IMR-90 (cell line): ENCODE measurements at regions not wholly inside any gene's neighbourhood (a gene's known extent, or its start where the extent isn't known, plus 50 kb on each side); places are given as distances from the start of the nearest gene placed in this dataset.
A peak's percentile ranks its signal among the peaks of the same experiment; 100 is the strongest.

Source experiments
- ATAC-seq: fragments of 200-7000 bp; cut with Tn5 transposase; 2 replicates; pipeline ENCODE4 v1.9.1; 2020; ENCODE audit warnings: low read depth, mild to moderate bottlenecking, moderate library complexity
- BruUV-seq: library from RNA; stranded (reverse); fragments of 400-500 nt; replicated peaks from 2 replicates; lab custom pipeline; 2021; lab: Mats Ljungman, UMichigan
- CTCF ChIA-PET: fragments of 300-600 bp; formaldehyde crosslinking; extraction: SDS; loops from one replicate; lab custom pipeline; 2021; ENCODE audit warnings: antibody characterized with exemption; lab: Yijun Ruan, JAX
- POLR2A ChIA-PET: fragments of 300-600 bp; sonication (Branson Sonifier 250); formaldehyde crosslinking; loops from one replicate; lab custom pipeline; 2022; ENCODE audit warnings: antibody characterized with exemption; ENCODE audit not compliant: unreplicated experiment; lab: Charles Lee
- DNase-seq: peaks from one replicate; pipeline ENCODE4 v3.0.0; 2013
- H2AFZ ChIP-seq: replicated peaks from 2 replicates; pipeline ENCODE3; 2013; ENCODE audit warnings: low read length, mild to moderate bottlenecking; ENCODE audit not compliant: poor library complexity
- H2AK5ac ChIP-seq: 2 replicates; pipeline ENCODE4 v1.6.1; 2013; ENCODE audit warnings: low read depth, low read length, inconsistent platforms
- H2AK9ac ChIP-seq: replicated peaks from 2 replicates; pipeline ENCODE3; 2013; ENCODE audit warnings: mild to moderate bottlenecking, low read depth, low read length, moderate library complexity; ENCODE audit not compliant: poor library complexity
- H2BK120ac ChIP-seq: 2 replicates; pipeline ENCODE4 v1.6.1; 2013; ENCODE audit warnings: low read depth, low read length, inconsistent platforms
- H2BK15ac ChIP-seq: 3 replicates; pipeline ENCODE4 v1.6.1; 2013; ENCODE audit warnings: low read depth, low read length, inconsistent platforms
- H2BK20ac ChIP-seq: 2 replicates; pipeline ENCODE4 v1.6.1; 2013; ENCODE audit warnings: low read depth, mild to moderate bottlenecking, inconsistent platforms, low read length, moderate library complexity
- H2BK5ac ChIP-seq: 2 replicates; pipeline ENCODE4 v1.6.1; 2013; ENCODE audit warnings: mild to moderate bottlenecking, low read depth, low read length, inconsistent platforms; ENCODE audit not compliant: poor library complexity, severe bottlenecking
- H3K14ac ChIP-seq: replicated peaks from 2 replicates; pipeline ENCODE4 v1.6.1; 2013; ENCODE audit warnings: low read depth, low read length, inconsistent platforms
- H3K18ac ChIP-seq: 2 replicates; pipeline ENCODE4 v1.6.1; 2013; ENCODE audit warnings: low read depth, low read length, control low read depth
- H3K23ac ChIP-seq: 2 replicates; pipeline ENCODE4 v1.6.1; 2013; ENCODE audit warnings: low read depth, low read length, inconsistent platforms
- H3K27ac ChIP-seq: 2 replicates; pipeline ENCODE4 v1.5.1; 2013; ENCODE audit warnings: mild to moderate bottlenecking, control low read depth, low read length; ENCODE audit not compliant: insufficient read depth
- H3K27me3 ChIP-seq: 2 replicates; pipeline ENCODE4 v1.6.1; 2013; ENCODE audit warnings: low read length; ENCODE audit not compliant: control insufficient read depth, insufficient read depth
- H3K36me3 ChIP-seq: 2 replicates; pipeline ENCODE4 v1.6.1; 2013; ENCODE audit warnings: low read length, mixed read lengths; ENCODE audit not compliant: control insufficient read depth, insufficient read depth
- H3K4ac ChIP-seq: 2 replicates; pipeline ENCODE4 v1.6.1; 2013; ENCODE audit warnings: low read depth, low read length, inconsistent platforms
- H3K4me1 ChIP-seq: 2 replicates; pipeline ENCODE4 v1.6.1; 2013; ENCODE audit warnings: low read length, mixed read lengths; ENCODE audit not compliant: control insufficient read depth, insufficient read depth
- H3K4me2 ChIP-seq: 2 replicates; pipeline ENCODE4 v1.6.1; 2013; ENCODE audit warnings: low read depth, mild to moderate bottlenecking, control low read depth, low read length, moderate library complexity
- H3K4me3 ChIP-seq: 2 replicates; pipeline ENCODE4 v1.5.1; 2013; ENCODE audit warnings: low read depth, mild to moderate bottlenecking, control low read depth, low read length, moderate library complexity; ENCODE audit not compliant: insufficient read depth
- H3K56ac ChIP-seq: 2 replicates; pipeline ENCODE4 v1.6.1; 2013; ENCODE audit warnings: low read length, inconsistent platforms; ENCODE audit not compliant: insufficient read depth; ENCODE audit errors: extremely low read depth
- H3K79me1 ChIP-seq, 2 experiments: 2 replicates each; pipeline ENCODE4 v1.6.1; 2013; ENCODE audit warnings: low read length in 2 of 2, inconsistent platforms in 1 of 2, low read depth in 1 of 2
- H3K9ac ChIP-seq: 2 replicates; pipeline ENCODE4 v1.6.1; 2013; ENCODE audit warnings: low read depth, low read length, control low read depth
- H3K9me1 ChIP-seq: 2 replicates; pipeline ENCODE4 v1.6.1; 2013; ENCODE audit warnings: low read length, inconsistent platforms; ENCODE audit not compliant: insufficient read depth
- H3K9me3 ChIP-seq: 2 replicates; pipeline ENCODE4 v1.6.1; 2013; ENCODE audit warnings: low read length; ENCODE audit not compliant: control insufficient read depth, insufficient read depth
- H4K20me1 ChIP-seq: 2 replicates; pipeline ENCODE4 v1.6.1; 2013; ENCODE audit warnings: low read length, inconsistent platforms; ENCODE audit not compliant: insufficient read depth
- H4K5ac ChIP-seq: 2 replicates; pipeline ENCODE4 v1.6.1; 2013; ENCODE audit warnings: mild to moderate bottlenecking, low read depth, low read length, control low read depth
- H4K8ac ChIP-seq, 2 experiments: 2 replicates each; pipeline ENCODE4 v1.6.1; 2013; ENCODE audit warnings: low read depth in 2 of 2, low read length in 2 of 2, control low read depth in 1 of 2, inconsistent platforms in 1 of 2
- H4K91ac ChIP-seq: 2 replicates; pipeline ENCODE4 v1.6.1; 2013; ENCODE audit warnings: low read depth, low read length, inconsistent platforms; ENCODE audit not compliant: insufficient read depth
- BHLHE40 ChIP-seq: fragments of 150-350 bp; IDR thresholded peaks from 2 replicates; pipeline ENCODE4 v1.6.1; 2016; ENCODE audit warnings: mild to moderate bottlenecking, low read depth, low read length
- CHD1 ChIP-seq: IDR thresholded peaks from 2 replicates; pipeline ENCODE4 v1.6.1; 2012; ENCODE audit warnings: low read depth, low read length, improper control_type of control experiment
- CTCF ChIP-seq: conservative IDR thresholded peaks from 2 replicates; pipeline ENCODE4 v1.5.1; 2012; ENCODE audit warnings: mild to moderate bottlenecking, low read depth, low read length, improper control_type of control experiment
- ELK1 ChIP-seq: fragments of 150-350 bp; IDR thresholded peaks from 2 replicates; pipeline ENCODE4 v1.6.1; 2016; ENCODE audit warnings: low read depth, mild to moderate bottlenecking, low read length, moderate library complexity, borderline replicate concordance
- MAFK ChIP-seq: IDR thresholded peaks from 2 replicates; pipeline ENCODE4 v1.6.1; 2012; ENCODE audit warnings: low read depth, low read length, improper control_type of control experiment
- MAZ ChIP-seq: IDR thresholded peaks from 2 replicates; pipeline ENCODE4 v1.6.1; 2012; ENCODE audit warnings: low read depth, mild to moderate bottlenecking, low read length, improper control_type of control experiment, moderate library complexity, borderline replicate concordance
- MXI1 ChIP-seq: IDR thresholded peaks from 2 replicates; pipeline ENCODE4 v1.6.1; 2012; ENCODE audit warnings: low read depth, mild to moderate bottlenecking, low read length, moderate library complexity, borderline replicate concordance
- RAD21 ChIP-seq: IDR thresholded peaks from 2 replicates; pipeline ENCODE4 v1.6.1; 2012; ENCODE audit warnings: low read length, improper control_type of control experiment
- RFX5 ChIP-seq: IDR thresholded peaks from 2 replicates; pipeline ENCODE4 v1.8.0; 2012; ENCODE audit warnings: low read depth, mild to moderate bottlenecking, low read length, moderate library complexity
- SMC3 ChIP-seq: fragments of 150-350 bp; IDR thresholded peaks from 2 replicates; pipeline ENCODE4 v1.6.1; 2016; ENCODE audit warnings: low read depth, mild to moderate bottlenecking, antibody characterized with exemption, low read length, moderate library complexity
- dilution Hi-C: fragments of 300-500 bp; cut with HindIII; formaldehyde crosslinking; loops from one replicate; pipeline ENCODE4 v1.14.3; 2018; ENCODE audit warnings: low sequenced_read_pairs; ENCODE audit not compliant: unreplicated experiment
- in situ Hi-C: fragments of 300-500 bp; cut with MboI; formaldehyde crosslinking; loops from 3 replicates; pipeline ENCODE4 v1.14.3; 2019; ENCODE audit warnings: low sequenced_read_pairs, inconsistent platforms, mixed read lengths
- intact Hi-C: fragments of 100-400 bp; cut with micrococcal nuclease; formaldehyde crosslinking; loops from 2 replicates; pipeline ENCODE4 v1.10.0; 2022

GRCh38 chr1:195768936-195769335 is 839.3 kb downstream of the KCNT2 start:
- H3K18ac ChIP-seq = no peak overlapping the region
- ChIA-PET POLR2A (no interaction called here), CTCF (no interaction called here)
- H4K20me1 ChIP-seq = no peaks in the 10 kb centered on the region
- DNase-seq (peak; percentile 22), ATAC-seq (peak; percentile 51)
- H3K4me3 ChIP-seq = no peak overlapping the region
- no peak overlapping the region for H2BK5ac ChIP-seq
- in situ Hi-C loops (no loop called here), dilution Hi-C loops (no loop called here), intact Hi-C loops (no loop called here)
- H2BK15ac ChIP-seq = no peak overlapping the region
- no peak overlapping the region for H4K91ac ChIP-seq
- H3K14ac ChIP-seq = no peak overlapping the region
- no peaks in the 10 kb centered on the region for H3K79me1 ChIP-seq
- H3K9me3 ChIP-seq = no peaks in the 10 kb centered on the region
- H3K4me2 ChIP-seq = peak overlapping the region; percentile 58; the same call in 1 of the 2 replicates
- BruUV-seq = no TSS peak
- H2AFZ ChIP-seq = no peak overlapping the region
- no peak overlapping the region for H4K5ac ChIP-seq
- H3K4me1 ChIP-seq = peaks cover 2% of the 10 kb centered on the region
- H2AK5ac ChIP-seq = no peak overlapping the region
- H3K23ac ChIP-seq = no peak overlapping the region
- H3K9ac ChIP-seq = no peak overlapping the region
- no peaks in the 10 kb centered on the region for H3K9me1 ChIP-seq
- H3K56ac ChIP-seq = no peak overlapping the region
- H3K4ac ChIP-seq = no peak overlapping the region
- H2BK120ac ChIP-seq = no peak overlapping the region
- no peak overlapping the region for H2BK20ac ChIP-seq
- no peak overlapping the region for H4K8ac ChIP-seq
- TF ChIP-seq MXI1 (no peak), CHD1 (no peak), MAFK (no peak), RAD21 (no peak), BHLHE40 (no peak), SMC3 (no peak), CTCF (no peak), ELK1 (no peak), RFX5 (no peak), MAZ (no peak)
- no peak overlapping the region for H3K27ac ChIP-seq
- no peak overlapping the region for H2AK9ac ChIP-seq
- no peaks in the 10 kb centered on the region for H3K36me3 ChIP-seq
- no peaks in the 10 kb centered on the region for H3K27me3 ChIP-seq
